Mesendoderm (in vitro differentiated cells): ENCODE measurements at regions not wholly inside any gene's neighbourhood (a gene's known extent, or its start where the extent isn't known, plus 50 kb on each side); places are given as distances from the start of the nearest gene placed in this dataset.
A peak's percentile ranks its signal among the peaks of the same experiment; 100 is the strongest.

Experiments used
- DNase-seq: peaks from one replicate; pipeline ENCODE4 v3.0.0; 2013
- H2AK5ac ChIP-seq: 2 replicates; pipeline ENCODE4 v1.6.1; 2013; ENCODE audit warnings: low read length, inconsistent platforms
- H2BK120ac ChIP-seq: 2 replicates; pipeline ENCODE4 v1.6.1; 2013; ENCODE audit warnings: low read depth, mild to moderate bottlenecking, low read length, moderate library complexity, mixed read lengths
- H2BK15ac ChIP-seq: replicated peaks from 2 replicates; pipeline ENCODE4 v1.6.1; 2013; ENCODE audit warnings: low read depth, mild to moderate bottlenecking, moderate library complexity
- H2BK5ac ChIP-seq: 2 replicates; pipeline ENCODE4 v1.6.1; 2013; ENCODE audit warnings: low read length, inconsistent platforms
- H3K18ac ChIP-seq: 2 replicates; pipeline ENCODE4 v1.6.1; 2013; ENCODE audit warnings: mild to moderate bottlenecking, low read length, mixed read lengths
- H3K23ac ChIP-seq: one replicate; pipeline ENCODE4 v1.6.1; 2013; ENCODE audit warnings: low read length
- H3K27ac ChIP-seq: 2 replicates; pipeline ENCODE4 v1.5.1; 2013; ENCODE audit warnings: low read depth, mild to moderate bottlenecking, inconsistent platforms, low read length, moderate library complexity
- H3K27me3 ChIP-seq: 2 replicates; pipeline ENCODE4 v1.6.1; 2013; ENCODE audit warnings: low read length, control low read depth, mild to moderate bottlenecking, inconsistent platforms; ENCODE audit not compliant: insufficient read depth, poor library complexity
- H3K36me3 ChIP-seq: 2 replicates; pipeline ENCODE4 v1.6.1; 2013; ENCODE audit warnings: low read length, inconsistent platforms; ENCODE audit not compliant: control insufficient read depth, insufficient read depth
- H3K4ac ChIP-seq: one replicate; pipeline ENCODE4 v1.6.1; 2013; ENCODE audit warnings: low read depth, mild to moderate bottlenecking, low read length, moderate library complexity
- H3K4me1 ChIP-seq: 2 replicates; pipeline ENCODE4 v1.6.1; 2013; ENCODE audit warnings: low read depth, low read length, inconsistent platforms; ENCODE audit not compliant: control insufficient read depth
- H3K4me2 ChIP-seq: 2 replicates; pipeline ENCODE4 v1.6.1; 2013; ENCODE audit warnings: low read length
- H3K4me3 ChIP-seq: 2 replicates; pipeline ENCODE4 v1.5.1; 2013; ENCODE audit warnings: mild to moderate bottlenecking, low read length
- H3K56ac ChIP-seq: one replicate; pipeline ENCODE4 v1.6.1; 2013; ENCODE audit warnings: low read length
- H3K79me1 ChIP-seq: 2 replicates; pipeline ENCODE4 v1.6.1; 2013; ENCODE audit warnings: low read length, inconsistent platforms
- H3K79me2 ChIP-seq: 2 replicates; pipeline ENCODE4 v1.6.1; 2013; ENCODE audit warnings: mild to moderate bottlenecking, low read length; ENCODE audit not compliant: control insufficient read depth, insufficient read depth
- H3K9ac ChIP-seq: 2 replicates; pipeline ENCODE4 v1.6.1; 2013; ENCODE audit warnings: low read length, inconsistent platforms
- H4K5ac ChIP-seq: one replicate; pipeline ENCODE4 v1.6.1; 2013; ENCODE audit warnings: low read length
- H4K8ac ChIP-seq: one replicate; pipeline ENCODE4 v1.6.1; 2013; ENCODE audit warnings: low read depth, mild to moderate bottlenecking, control low read depth, low read length, moderate library complexity
- WGBS: extraction: QIAGEN DNeasy Blood & Tissue Kit; methylation state at CpG from one replicate; pipeline ENCODE4 v1.1.7; 2013; ENCODE audit warnings: low lambda C conversion rate, missing lambda C conversion rate; ENCODE audit not compliant: insufficient coverage; ENCODE audit errors: extremely low coverage; 5-methylcytosine and 5-hydroxymethylcytosine counted together

DNA sequence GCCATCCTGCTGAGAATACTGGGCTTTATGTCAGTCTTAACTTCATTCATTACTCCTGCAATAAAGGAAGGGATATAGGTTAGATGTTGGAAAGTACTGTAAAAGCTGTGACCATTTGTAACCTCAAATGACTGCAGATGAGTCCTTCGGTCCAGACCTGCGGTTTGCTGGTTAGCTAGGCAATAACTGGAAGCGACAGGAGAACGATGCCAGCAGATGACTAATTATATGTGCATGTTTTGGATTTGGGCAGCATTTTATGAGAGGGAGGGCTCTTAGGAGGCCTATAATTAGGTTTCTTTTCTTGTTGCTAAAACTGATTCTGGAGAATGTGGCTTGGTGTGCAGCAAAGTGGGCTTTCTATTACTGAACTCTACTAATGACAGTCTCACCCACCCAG lies 205.6 kb downstream of the TMEM182 start:
- H3K4ac ChIP-seq, result no peak overlapping the region
- H4K8ac ChIP-seq, result no peak overlapping the region
- no peak overlapping the region for H3K18ac ChIP-seq
- no peak overlapping the region for H3K27ac ChIP-seq
- H3K9ac ChIP-seq, result no peak overlapping the region
- no peaks in the 10 kb centered on the region for H3K4me1 ChIP-seq
- no peak overlapping the region for H3K23ac ChIP-seq
- H3K4me2 ChIP-seq, result no peak overlapping the region
- no peak overlapping the region for H3K4me3 ChIP-seq
- no peaks in the 10 kb centered on the region for H3K27me3 ChIP-seq
- H2AK5ac ChIP-seq, result no peak overlapping the region
- no peak overlapping the region for H2BK120ac ChIP-seq
- H3K79me2 ChIP-seq, result no peaks in the 10 kb centered on the region
- H4K5ac ChIP-seq, result no peak overlapping the region
- no CpG with 5 or more reads among the region's 4 CpGs for WGBS
- no peak for DNase-seq
- no peaks in the 10 kb centered on the region for H3K36me3 ChIP-seq
- no peak overlapping the region for H3K56ac ChIP-seq
- H2BK15ac ChIP-seq, result no peak overlapping the region
- H2BK5ac ChIP-seq, result no peak overlapping the region
- no peaks in the 10 kb centered on the region for H3K79me1 ChIP-seq

DNA sequence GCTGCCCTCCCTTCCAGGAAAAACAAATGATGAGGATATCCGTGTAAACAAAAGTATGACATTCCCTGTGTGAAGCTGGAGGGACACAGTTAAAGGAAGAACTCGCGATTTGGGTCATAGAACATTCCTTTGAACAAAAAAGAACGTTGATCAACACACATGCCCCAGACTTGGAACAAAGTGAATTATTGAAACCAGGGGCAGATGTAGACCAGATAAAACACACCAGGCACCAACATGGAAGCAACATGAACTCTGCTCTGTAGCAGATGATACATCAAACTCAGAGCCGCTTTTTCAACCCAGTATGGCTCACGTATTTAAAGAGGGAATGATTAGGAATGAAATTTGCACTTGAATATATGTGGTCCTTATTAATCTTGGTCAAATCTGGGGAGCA lies 206.5 kb downstream of the TMEM182 start:
- Histone ChIP-seq H3K18ac (no peak overlapping the region), H3K4me1 (no peaks in the 10 kb centered on the region), H3K79me1 (no peaks in the 10 kb centered on the region), H3K27me3 (no peaks in the 10 kb centered on the region), H3K4ac (no peak overlapping the region), H2BK120ac (no peak overlapping the region), H3K4me2 (no peak overlapping the region), H3K27ac (no peak overlapping the region), H3K36me3 (no peaks in the 10 kb centered on the region), H3K79me2 (no peaks in the 10 kb centered on the region), H2BK15ac (no peak overlapping the region), H3K4me3 (no peak overlapping the region), H2BK5ac (no peak overlapping the region), H3K23ac (no peak overlapping the region), H2AK5ac (no peak overlapping the region), H4K8ac (no peak overlapping the region), H3K9ac (no peak overlapping the region), H4K5ac (no peak overlapping the region), H3K56ac (no peak overlapping the region)
- no CpG with 5 or more reads among the region's 6 CpGs for WGBS
- DNase-seq, result no peak

DNA sequence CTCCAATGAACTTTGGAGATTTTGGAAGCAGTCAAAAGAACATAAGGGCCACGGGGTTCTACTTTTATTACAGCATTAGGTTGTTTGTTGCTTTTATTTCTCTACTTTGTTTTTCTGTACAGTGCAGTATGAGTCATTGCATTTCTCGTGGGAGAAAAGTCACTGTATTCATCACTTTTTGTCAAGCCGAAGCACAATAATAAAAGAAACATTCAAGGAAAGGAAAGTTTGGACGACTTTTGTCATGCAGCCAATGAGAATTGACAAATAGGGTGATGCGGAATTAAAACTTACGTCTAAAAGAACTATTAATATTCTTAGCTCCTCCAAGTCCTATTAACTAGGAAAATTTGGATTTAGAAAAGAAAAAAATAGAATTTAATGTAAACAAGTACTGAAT lies 209.9 kb downstream of the TMEM182 start:
- no peak overlapping the region for H3K23ac ChIP-seq
- no peak overlapping the region for H4K5ac ChIP-seq
- WGBS, result no CpG with 5 or more reads among the region's 6 CpGs
- no peaks in the 10 kb centered on the region for H3K27me3 ChIP-seq
- DNase-seq, result no peak
- no peak overlapping the region for H3K27ac ChIP-seq
- no peak overlapping the region for H3K4me3 ChIP-seq
- no peaks in the 10 kb centered on the region for H3K4me1 ChIP-seq
- H2BK5ac ChIP-seq, result no peak overlapping the region
- no peaks in the 10 kb centered on the region for H3K79me1 ChIP-seq
- H3K79me2 ChIP-seq, result no peaks in the 10 kb centered on the region
- H3K9ac ChIP-seq, result no peak overlapping the region
- no peak overlapping the region for H2BK15ac ChIP-seq
- H3K56ac ChIP-seq, result no peak overlapping the region
- H2BK120ac ChIP-seq, result no peak overlapping the region
- H3K36me3 ChIP-seq, result no peaks in the 10 kb centered on the region
- no peak overlapping the region for H3K4me2 ChIP-seq
- no peak overlapping the region for H2AK5ac ChIP-seq
- no peak overlapping the region for H3K4ac ChIP-seq
- H4K8ac ChIP-seq, result no peak overlapping the region
- no peak overlapping the region for H3K18ac ChIP-seq

DNA sequence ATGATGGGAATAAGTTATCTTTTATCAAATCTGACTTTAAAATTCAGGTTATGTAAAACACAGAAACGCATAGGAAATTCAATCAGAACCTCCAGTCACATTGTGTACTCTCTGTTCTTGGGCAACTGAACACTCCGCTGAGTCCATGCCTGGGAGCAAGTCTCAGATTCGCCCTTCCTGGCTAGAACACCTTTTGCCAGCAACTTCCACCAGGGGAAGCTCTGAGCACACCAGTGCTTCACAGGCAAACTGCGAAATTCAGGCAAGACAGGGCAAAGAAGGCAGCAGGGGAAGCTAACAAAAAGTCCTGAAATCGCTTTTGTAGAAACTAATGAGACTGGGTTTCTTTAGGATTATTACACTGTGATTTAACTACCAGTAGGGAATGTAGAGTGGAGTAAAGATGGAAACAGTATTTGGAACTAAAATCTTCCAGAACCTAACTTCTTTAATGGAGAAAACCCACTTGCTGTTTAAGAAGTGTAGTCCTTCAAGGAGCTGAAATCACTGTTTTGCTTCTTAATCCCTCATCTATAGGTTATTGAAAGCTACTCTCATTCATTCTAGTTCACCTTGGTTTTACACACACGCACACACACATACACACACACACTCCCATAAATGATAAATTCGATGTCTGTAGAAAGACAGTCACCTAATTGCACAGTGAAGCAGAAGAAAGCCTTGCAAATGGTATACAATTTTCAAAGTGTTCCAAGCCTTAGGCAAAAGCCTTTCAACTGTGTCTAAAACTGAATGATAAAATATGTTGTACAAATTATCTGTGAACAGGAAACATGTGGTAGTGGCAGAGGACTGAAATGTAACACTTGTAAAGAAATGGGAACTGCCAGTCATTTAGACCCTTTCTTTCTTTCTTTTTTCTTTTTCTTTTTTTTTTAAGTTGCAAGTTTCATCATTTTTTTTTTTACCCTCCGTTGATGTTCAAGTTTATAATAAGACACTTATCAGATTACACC lies 214.5 kb downstream of the TMEM182 start:
- H4K8ac ChIP-seq, result no peak overlapping the region
- no peaks in the 10 kb centered on the region for H3K79me2 ChIP-seq
- DNase-seq, result peak; percentile 83
- H2BK120ac ChIP-seq, result no peak overlapping the region
- H3K4me2 ChIP-seq, result no peak overlapping the region
- no peaks in the 10 kb centered on the region for H3K27me3 ChIP-seq
- H3K36me3 ChIP-seq, result no peaks in the 10 kb centered on the region
- no peak overlapping the region for H3K18ac ChIP-seq
- H3K79me1 ChIP-seq, result no peaks in the 10 kb centered on the region
- H2BK15ac ChIP-seq, result no peak overlapping the region
- H4K5ac ChIP-seq, result no peak overlapping the region
- no peak overlapping the region for H3K9ac ChIP-seq
- H3K4me3 ChIP-seq, result no peak overlapping the region
- no peaks in the 10 kb centered on the region for H3K4me1 ChIP-seq
- no peak overlapping the region for H3K23ac ChIP-seq
- no peak overlapping the region for H3K27ac ChIP-seq
- no peak overlapping the region for H2BK5ac ChIP-seq
- no peak overlapping the region for H3K4ac ChIP-seq
- WGBS, result no CpG with 5 or more reads among the region's 8 CpGs
- no peak overlapping the region for H3K56ac ChIP-seq
- H2AK5ac ChIP-seq, result no peak overlapping the region

DNA sequence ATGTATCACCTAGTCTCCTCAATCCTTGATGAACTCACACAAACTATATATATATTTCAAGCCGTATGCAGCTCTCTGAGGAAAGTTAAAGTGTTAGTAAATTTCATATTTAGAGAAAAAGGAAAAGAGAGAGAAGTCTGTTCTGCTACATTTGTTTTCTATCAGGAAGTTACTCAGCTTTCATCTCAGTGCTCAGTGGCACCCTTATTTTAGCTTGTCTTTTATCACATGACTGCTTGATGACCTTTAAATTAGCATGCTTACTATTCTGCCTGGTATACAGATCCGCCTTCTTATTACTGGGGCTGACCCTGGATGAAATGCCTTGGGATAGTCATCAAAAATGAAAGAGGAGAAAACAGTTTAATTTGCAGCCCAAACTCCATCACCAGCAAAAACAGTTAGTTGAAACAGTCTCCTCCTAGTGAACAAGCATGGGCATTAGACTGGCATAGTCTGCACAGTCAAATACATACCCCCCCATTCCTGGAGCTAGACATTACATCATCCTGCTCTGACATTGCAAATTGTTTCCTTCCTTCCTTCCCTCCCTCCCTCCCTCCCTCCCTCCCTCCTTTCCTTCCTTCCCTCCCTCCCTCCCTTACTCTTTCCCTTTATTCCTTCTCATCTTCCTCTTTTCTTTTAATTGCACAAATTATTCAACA lies 215.7 kb downstream of the TMEM182 start:
- H3K4me2 ChIP-seq, result no peak overlapping the region
- H3K79me2 ChIP-seq, result no peaks in the 10 kb centered on the region
- H3K27me3 ChIP-seq, result no peaks in the 10 kb centered on the region
- no peaks in the 10 kb centered on the region for H3K4me1 ChIP-seq
- H3K23ac ChIP-seq, result no peak overlapping the region
- no peak overlapping the region for H4K8ac ChIP-seq
- H2BK5ac ChIP-seq, result no peak overlapping the region
- no peak for DNase-seq
- H3K56ac ChIP-seq, result no peak overlapping the region
- no peaks in the 10 kb centered on the region for H3K36me3 ChIP-seq
- H3K27ac ChIP-seq, result no peak overlapping the region
- no peak overlapping the region for H3K4me3 ChIP-seq
- H3K18ac ChIP-seq, result no peak overlapping the region
- H3K9ac ChIP-seq, result no peak overlapping the region
- no peak overlapping the region for H2BK15ac ChIP-seq
- no CpG with 5 or more reads among the region's 2 CpGs for WGBS
- no peaks in the 10 kb centered on the region for H3K79me1 ChIP-seq
- H3K4ac ChIP-seq, result no peak overlapping the region
- no peak overlapping the region for H4K5ac ChIP-seq
- no peak overlapping the region for H2AK5ac ChIP-seq
- H2BK120ac ChIP-seq, result no peak overlapping the region
